HG02588 (cell line): ENCODE measurements at regions not wholly inside any gene's neighbourhood (a gene's known extent, or its start where the extent isn't known, plus 50 kb on each side); places are given as distances from the start of the nearest gene placed in this dataset.
"Not testable (repeated sequence)": the region's sequence is repeated elsewhere in the genome, so short reads cannot be mapped to it uniquely, and the experiment has no call there.

Experiments used
- ATAC-seq: cut with Tn5 transposase; IDR thresholded peaks from one replicate; pipeline ENCODE4 v1.9.1; 2021; ENCODE audit warnings: mild to moderate bottlenecking, moderate library complexity; ENCODE audit not compliant: unreplicated experiment

DNA sequence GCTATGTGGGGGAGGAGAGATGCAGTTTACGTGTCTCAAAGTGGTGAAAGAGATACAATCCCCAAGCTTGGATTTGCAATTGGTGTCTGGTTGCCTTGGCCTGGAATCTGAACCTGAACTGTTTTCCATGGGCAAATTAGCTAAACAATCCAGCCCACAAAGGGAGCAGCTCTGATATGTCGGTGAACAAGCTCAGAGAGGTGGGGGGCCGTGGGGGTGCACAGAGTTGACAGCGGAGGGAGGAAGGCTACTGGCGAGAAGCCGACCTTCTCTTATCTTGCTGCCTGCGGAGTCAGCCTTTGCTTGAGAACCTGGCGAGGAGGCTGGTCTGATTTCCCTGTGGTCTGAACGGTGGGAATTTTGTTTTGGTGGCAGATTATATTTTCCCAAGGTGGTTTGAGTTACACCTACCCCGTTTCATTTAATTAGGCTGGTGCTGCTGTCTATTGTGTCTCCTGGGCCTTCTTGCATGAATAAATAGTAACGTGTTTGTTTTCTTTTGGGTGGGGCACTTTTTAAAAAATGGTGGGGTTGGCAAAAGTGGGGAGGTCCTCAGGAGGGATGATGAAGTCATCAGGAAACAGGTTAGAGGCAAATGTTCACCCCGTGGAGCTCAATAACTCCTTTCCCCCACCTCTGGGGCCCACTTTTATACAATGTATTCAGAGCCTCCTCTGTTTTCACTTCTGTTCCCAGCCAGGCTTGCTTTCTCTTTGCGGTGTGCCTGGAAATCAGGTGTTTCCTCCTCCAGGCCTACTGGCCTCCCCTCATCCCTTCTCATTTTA is 80.9 kb upstream of the IGFBP5 start:
- ATAC-seq: no peak

DNA sequence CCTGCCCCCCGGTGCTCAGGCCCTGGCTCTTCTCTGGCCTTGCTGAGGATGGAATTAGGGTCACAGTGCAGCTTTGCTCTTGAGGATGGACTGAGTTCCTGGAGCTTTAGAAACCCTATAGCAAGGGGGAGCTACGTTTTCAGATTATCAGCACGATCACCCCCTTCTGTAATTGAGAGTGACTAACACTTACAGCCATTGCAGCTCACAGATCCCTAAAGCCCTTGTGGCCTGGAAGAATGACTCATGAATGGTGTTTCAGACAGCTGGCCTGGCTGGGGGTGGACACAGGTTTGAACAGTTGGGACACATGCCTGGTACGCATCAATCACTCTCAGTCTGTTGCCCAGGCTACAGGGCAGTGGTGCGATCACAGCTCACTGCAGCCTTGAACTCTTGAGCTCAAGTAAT is 79.7 kb upstream of the IGFBP5 start:
- ATAC-seq: no peak

DNA sequence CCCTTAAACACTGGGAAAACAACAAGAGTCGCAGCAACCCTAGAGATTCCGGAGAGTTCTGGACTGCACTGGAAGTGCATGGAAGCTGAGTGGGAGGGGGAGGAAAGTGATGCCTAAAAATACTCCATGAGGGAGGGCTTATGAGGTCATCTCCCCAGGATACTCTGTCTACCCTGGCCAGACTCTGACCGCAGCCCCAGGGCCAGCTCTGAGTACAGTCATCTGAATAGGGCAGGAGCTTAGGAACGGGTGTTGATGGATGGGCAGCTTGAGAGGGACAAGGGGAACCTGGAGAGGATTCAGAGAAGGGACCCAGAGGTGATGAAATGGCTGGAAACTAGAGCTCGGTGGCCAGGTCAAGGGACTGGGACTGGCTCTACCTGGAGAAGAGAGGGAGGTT is 79.3 kb upstream of the IGFBP5 start:
- ATAC-seq: no peak

DNA sequence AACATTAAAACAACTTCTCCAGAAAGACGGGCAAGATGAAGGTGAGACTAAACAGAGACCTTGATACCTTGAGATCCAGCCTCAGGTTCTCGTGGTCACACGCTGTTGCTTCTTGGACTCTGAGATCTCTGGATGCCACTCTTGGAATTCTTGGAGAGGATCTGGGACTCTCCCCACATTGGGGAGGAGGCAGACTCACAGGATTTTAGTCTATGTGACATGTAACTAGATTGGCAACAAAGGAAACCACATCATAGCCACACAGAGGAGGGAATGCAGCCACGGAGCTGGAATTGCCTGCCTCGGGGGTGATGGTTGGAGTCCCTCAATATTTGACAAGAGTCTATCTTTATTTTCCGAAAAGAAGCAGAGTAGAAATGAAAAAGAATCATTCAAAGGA is 78.8 kb upstream of the IGFBP5 start:
- no peak for ATAC-seq

DNA sequence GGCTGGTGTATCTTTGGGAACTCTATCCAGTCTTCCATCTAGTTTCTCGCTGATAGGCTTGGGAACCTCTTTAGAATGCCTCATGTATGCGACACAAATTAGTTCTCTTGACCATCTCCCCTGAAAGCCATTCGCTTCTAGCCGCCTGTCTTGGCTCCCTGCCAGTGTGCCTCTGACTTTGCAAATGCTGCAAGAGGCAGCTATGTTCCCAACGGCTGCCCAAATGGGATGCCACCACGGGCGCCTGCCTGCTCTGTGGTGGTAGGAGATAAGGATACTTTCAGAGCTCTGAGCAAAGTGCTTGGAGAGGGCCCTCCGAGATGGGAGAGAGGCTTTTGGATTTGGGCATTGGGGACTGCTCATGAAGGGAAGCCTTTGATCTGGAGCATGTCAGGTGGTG is 77.7 kb upstream of the IGFBP5 start:
- ATAC-seq: no peak

DNA sequence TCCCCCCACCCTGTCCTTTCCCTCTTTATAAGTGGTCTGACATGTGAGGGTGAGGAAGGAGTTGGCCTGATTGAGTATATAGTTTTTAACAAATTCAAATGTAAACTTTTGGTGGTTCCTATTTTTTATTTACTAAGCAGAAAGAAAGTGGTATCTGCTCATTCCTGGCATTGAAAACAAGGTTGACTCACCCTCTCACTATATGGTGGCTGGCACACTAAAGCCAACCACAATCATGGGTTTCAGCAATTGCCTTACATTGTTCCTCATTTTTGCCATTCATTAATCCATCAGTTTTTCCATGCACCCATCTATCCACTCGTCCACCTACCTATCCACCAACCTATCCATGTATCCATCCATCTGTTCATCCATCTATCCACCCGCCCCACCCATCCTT is 75.4 kb upstream of the IGFBP5 start:
- ATAC-seq: no peak

DNA sequence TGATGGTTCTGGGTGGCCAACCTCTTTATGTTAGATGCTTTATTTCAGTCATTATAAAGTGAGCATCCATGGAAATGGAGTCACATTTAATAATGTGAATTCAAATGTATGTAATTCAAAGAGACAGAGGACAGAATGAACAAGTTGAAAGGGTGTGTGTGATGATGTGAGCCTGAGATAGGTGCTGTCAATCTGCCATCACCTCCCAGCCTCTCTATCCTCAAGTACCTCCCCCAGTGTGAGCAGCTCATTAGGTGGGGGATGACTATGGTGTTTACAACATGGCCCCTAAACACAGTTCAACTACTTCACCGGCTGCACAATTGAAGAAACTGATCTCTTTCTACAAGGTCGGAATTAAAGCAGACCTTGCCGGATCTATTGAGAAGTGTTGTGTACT is 74.7 kb upstream of the IGFBP5 start:
- no peak for ATAC-seq

DNA sequence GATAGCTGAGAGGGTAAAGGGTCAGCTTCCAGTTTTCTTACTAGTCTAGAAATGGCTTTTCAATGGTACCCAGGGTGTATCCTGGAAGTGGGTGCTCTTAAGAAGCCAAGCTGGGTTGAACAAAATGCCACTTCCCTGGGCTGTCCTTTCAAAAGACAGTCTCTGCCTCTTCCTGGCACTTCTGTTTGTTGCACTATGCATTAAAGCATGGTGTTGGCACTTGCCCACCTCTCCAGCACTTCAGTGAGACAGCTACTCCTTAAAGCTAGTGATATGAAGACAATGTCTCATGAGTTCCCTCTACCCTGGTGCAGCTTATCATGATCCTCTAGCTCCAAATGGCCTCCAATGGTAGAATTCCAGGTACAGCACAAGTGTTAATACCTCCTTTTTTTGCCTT is 74.3 kb upstream of the IGFBP5 start:
- no peak for ATAC-seq

DNA sequence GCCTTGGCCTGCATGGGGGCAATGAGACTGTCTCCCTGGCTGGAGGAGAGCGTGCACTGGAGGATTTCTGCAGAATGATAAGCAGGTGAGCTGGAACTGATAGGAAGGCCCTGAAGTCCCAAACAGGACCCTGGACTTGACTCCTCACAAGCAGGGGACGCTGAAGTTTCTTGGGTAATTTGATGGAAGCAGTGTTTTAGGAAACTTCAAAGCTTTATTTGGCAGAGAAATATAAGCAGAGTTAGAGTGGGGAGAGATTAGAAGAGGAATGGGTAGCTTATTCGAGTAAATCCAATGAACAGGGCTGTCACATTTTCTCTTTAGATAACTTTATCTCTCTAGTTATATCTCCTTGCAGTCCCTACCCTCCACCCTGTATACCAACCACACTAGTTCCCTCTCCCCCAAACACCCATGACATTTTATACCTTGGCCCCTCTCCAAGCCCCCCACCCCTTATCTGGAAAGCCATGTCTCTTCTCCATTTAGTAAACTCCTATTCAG is 73.6 kb upstream of the IGFBP5 start:
- ATAC-seq: no peak

DNA sequence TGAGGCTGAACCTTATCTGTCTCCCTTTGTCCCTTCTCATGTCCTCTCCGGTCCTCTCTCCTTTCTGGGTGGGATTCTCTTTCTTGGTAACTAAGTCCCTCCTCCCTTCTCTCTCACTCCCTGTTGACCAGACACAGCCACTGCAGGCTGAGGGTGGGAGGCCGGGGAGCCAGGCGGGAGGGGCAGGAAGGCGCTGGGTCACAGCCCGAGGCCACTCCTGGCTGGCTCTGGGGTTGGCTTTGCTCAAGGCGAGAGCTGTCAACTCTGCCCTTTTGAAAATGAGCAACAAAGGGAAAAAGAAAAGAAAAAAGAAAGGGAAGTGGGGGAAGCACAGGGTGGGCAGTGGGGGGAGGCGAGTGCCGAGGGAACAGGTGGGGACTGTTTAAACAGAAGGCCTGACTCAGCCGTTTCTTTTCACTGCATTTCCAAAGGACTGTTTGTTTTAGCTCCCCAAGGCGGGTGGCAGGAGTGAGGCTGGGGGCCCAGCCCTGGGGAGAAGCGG is 70.5 kb upstream of the IGFBP5 start:
- no peak for ATAC-seq

DNA sequence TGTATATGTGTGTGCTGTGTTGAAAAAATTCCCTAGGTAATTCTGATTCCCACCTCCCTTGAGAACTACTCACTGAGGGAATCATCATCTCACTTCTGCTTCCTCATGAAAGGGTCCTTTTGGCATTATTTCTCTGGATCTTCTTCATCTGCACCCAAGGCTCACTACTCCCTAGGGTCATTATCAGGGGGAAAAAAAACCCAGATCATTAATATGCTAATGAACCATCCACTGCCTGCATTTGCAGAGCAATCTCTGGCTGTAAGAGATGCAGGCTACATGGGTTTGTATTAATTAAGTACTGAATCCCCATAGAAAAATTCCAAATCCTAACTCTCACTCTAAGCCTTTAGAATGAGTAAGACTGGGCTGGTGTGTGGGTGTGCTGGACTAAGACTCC is 68.0 kb upstream of the IGFBP5 start:
- no peak for ATAC-seq

DNA sequence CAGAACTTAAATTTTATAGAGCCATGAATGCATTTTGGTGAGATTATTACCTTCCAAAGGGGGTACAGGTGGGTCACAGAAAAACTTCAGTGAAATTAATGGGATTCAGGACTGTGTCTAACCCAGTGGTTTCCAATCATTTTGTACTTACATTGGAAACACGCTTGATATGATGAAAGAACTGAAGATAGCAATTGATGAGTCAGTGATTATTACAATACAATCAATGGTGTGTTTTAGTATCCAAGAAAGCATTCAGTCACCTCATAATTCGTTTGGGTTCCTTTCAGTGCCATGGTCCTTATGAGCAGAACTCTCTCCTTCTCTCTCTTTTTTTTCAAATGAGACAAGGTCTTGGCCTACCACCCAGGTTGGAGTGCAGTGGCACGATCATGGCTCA is 66.5 kb upstream of the IGFBP5 start:
- no peak for ATAC-seq

DNA sequence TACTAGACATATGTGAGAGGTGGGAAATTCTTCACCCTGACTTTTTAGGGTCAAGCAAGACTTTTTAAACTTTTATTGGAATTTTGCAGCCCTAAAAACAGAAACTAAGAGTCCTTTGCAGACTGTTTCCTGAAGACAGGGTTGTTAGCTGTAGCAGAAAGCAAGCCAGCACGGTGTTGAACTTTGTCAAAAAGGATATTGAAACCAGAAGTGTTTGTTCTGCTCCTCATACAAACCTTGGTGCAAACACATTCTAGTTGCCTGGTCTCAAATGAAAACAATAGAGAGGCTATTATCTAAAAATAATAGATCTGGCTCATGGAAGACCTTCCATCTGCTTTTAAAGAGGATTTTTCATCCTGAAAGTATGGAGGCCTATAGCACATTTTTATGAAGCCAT is 65.8 kb upstream of the IGFBP5 start:
- no peak for ATAC-seq

DNA sequence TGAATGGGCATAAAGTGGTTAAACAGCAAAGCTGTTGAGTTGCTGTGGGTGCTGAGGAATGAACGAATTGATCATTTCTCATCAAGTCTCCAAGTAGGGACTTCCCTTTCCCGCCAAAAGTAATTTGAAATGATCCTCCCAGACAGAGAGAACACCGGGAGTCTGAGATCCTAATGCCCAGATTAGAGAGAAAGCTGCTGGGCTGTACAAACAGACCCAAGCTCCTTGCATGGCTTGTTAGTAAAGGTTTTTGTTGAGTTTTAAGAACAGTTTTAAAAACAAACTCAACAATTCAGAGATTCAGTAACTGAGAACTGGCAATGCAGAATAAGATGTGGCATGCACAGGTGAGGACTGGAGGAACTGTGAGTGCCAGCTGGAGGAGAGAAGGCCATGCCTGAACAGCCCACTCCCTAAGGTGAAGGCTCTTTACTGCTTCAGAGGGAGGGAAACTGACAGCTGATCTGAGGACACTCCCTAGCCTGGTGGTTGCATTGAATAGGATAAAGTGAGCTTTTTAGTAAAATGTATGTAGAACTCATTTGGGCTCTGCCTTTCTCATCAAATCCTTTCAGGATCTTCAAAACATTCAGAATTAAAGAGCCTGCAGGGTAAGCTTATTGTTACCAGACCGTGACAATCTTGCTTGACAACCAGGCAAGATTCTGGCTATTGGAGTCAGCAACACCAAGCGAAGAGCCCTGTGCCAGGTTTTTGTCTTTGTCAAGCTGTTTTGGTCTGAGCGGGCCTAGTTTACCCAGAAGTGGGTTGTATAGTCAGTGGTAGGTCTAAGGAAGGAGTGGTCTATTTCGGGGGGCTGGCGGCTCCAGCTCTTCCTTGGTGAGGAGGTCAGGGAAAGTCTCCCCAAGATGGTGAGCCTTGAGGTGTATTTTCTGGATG is 63.2 kb upstream of the IGFBP5 start:
- no peak for ATAC-seq

DNA sequence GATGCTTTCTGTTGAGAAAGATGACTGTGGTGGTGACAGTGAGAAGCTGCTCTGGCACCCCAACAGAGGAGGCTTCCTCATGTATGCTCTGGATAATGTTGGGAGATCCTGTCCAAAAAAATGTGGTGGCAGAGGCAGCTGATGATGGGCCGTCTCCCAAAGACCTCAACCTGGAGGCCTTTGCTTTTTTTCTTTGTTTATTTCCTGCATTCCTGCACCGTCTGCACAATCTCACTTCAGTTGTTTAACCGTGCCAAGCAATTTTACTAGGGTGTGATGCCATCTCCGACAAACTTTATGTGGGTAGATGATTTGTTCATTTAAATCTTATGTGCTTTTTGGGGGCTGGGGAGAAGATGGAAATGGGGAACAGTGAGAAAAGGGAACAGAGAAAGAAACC is 62.2 kb upstream of the IGFBP5 start:
- no peak for ATAC-seq

DNA sequence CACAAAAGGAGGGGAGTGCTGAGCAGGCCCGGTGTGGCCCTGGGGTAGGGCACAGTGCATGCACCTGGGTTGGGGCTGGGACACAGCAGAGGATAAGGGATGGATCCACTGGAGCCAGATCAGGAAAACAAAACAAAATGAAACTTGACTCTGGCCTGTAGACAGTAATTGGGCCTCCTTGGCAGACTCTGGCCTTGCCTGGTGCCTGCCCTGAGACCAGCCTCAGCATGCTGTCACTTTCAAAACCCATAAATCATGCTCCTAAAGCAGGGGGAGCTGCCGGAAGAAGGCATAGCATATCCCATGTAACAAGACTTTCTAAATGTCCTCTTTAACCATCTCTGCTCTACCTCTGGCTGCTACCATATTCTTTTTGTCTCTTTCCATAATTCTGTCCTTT is 61.1 kb upstream of the IGFBP5 start:
- no peak for ATAC-seq

DNA sequence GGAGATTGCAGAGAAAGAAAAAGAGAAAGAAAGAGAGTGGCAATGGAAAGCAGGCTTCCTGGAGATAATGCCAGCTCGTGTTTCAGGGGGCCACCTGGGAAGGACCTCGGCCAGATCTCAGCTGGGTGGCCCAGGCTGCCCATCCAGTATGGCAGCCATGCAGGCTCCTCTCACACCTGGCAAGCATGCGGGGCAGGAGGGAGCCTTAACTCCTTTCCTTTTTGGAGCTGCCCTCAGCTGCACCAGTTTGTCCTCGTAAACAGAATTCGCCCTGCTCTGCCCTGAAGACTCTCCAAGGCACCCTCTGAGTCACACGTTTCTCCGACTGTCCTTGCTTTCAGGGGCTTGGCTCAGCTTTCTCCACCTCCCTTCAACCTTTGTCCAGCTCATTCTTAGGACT is 59.5 kb upstream of the IGFBP5 start:
- no peak for ATAC-seq

DNA sequence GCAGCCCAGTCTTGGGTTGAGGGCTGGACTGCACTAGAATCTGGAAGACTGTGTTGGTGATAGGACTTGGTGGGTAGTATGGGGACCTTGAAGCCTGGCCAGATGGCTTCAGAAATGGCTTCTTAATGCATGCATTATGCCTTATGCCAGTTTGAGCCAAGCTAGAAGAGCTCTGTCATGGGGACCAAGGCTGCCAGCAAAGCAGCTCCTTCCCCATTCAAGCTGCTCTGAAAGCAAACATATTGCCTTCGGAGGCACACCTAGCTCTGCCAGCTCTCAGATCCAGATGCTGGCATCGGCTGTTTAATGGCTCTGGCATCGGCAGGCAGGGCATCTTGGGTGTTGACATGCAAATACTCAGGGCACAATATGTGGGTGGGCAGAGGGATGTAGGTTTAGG is 59.0 kb upstream of the IGFBP5 start:
- no peak for ATAC-seq

DNA sequence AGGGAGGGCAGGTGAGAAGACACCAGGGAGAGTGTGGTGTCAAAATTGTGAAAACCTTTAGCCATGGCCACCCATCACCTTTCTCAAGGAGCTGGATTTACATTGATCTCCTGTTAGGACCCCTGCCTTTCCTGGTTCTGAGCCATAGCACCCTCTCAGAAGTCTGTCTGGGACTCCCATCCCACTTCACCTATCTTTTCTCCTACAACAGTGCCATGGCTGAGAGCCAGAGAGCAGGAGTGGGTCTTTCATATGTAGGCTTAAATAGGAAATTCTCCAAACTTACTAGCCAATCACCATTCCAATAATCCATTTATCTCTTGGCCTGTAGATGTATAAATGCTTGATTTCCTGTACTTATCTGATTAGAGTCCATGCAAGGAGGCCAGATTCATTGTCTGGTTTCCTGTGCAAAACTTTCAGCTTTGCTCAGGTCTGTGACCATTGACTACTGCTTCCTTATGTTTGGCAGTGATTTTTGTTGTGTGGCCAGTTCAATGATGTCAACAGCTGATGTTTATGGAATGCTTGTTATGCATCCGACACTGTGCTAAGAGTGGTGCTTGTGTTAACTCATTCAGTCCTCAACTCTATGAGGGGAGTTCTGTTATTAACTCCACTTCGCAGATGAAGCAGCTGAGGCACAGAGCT is 57.6 kb upstream of the IGFBP5 start:
- ATAC-seq: no peak

DNA sequence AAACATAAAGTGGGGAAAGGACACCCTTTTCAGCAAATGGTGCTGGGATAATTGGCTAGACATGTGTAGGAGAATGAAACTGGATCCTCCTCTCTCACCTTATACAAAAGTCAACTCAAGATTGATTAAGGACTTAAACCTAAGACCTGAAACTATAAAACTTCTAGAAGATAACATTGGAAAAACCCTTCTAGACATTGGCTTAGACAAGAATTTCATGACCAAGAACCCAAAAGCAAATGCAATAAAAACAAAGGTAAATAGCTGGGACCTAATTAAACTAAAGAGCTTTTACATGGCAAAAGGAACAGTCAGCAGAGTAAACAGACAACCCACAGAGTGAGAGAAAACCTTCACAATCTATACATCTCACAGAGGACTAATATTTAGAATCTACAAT is 55.4 kb upstream of the IGFBP5 start:
- not testable (repeated sequence) for ATAC-seq

DNA sequence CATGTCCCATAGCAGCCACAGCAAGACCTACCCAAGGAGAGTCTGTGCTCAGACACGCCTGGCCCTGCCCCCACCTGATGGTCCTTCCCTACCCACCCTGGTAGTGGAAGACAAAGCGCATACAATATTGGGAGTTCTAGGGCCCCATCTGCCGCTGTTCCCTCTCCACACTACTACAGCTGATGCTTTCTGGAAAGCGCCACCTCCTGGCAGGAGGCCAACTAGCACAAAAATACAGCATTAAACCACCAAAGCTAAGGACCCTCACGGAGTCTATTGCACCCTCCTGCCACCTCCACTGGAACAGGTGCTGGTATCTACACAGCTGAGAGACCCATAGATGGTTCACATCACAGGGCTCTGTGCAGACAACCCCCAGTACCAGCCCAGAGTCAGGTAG is 50.9 kb upstream of the IGFBP5 start:
- not testable (repeated sequence) for ATAC-seq
